ENCODE measurements at regions not wholly inside any gene's neighbourhood (a gene's known extent, or its start where the extent isn't known, plus 50 kb on each side); places are given as distances from the start of the nearest gene placed in this dataset.

DNA sequence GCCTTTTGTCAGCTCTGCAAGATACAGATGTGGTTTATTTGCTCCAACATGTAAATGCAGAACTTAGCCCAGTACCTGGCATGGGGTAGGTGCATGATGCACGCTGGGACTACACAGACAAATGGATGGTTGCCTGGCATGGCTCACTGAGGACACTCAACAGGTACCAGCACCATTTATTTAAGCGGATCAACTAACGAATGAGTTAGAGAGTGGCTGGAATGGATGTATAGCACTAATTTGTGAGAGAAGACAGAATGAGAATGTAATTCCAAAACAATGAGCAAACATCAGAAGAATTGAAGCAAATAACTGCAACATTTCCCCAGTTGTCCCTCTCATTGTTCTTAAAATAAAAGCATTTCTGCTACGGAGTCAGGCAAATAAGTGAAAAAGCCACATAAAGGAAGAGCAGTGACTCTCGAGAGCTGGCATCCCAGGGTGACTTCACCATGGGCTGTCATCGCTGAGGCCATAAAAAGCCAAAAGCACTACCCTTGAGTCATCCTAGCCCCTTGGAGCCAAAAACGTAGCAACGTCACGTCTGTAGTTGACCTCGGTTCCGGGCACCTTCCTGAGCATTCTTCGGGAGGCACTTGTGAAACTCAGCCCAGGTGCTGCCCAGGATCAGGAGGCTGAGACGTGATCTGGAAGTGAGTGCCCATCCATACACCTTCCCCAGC, 290.3 kb downstream of the NSG2 start:
- DNase-seq (ENCODE audit: low read depth in 2 of 2): no peak

GRCh38 chr5:174336479-174336878, 291.0 kb downstream of the NSG2 start:
- no peak for DNase-seq (ENCODE audit: low read depth in 2 of 2)

- DNase-seq (ENCODE audit: low read depth in 2 of 2): no peak
Observed at GRCh38 chr5:174337276-174338184, 292.0 kb downstream of the NSG2 start.

GRCh38 chr5:174338185-174339010, 292.9 kb downstream of the NSG2 start:
- DNase-seq (ENCODE audit: low read depth in 2 of 2): no peak

DNA sequence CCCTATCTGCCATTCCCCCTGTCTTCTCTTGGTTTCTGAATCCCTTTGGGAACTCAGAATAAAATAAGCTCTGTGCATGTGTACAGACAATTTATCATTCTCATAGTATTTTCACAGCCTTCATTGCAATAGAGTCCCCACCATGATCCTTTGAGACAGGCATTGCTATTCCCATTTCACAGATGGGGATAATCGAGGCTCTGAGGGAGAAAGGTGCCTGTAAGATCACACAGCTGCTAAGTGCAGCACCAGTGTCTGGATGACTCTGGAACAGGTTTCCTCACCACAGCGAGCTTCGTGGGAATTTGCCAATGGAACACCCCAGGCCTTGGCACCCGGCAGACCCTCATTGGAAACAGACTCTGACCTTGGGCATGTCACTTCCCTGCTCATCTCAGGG, 293.6 kb downstream of the NSG2 start:
- no peak for DNase-seq (ENCODE audit: low read depth in 2 of 2)

- DNase-seq (ENCODE audit: low read depth in 2 of 2): no peak
Observed at GRCh38 chr5:174340226-174340625, 294.7 kb downstream of the NSG2 start.

DNA sequence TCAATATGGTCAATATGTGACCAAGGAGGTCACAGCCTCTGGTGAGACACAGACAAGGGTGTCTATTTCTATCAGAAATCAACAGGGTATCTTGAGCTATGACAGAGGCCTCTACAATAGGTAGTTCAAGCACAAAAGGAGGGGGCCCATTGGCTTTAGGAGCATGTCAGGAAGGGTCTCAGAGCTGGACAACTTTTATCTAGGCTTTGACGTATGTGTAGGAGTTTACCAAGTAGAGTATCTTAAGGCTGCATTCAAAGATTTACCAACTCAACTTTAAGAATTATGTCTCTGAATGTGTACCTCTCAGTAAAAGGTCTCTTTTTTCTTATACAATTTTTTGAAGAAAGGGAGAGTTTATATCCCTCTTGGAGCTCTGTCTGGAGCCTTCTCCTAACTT, 297.2 kb downstream of the NSG2 start:
- DNase-seq (ENCODE audit: low read depth in 2 of 2): no peak

GRCh38 chr5:174343826-174344225, 298.3 kb downstream of the NSG2 start:
- no peak for DNase-seq (ENCODE audit: low read depth in 2 of 2)

- no peak for DNase-seq (ENCODE audit: low read depth in 2 of 2)
Observed at GRCh38 chr5:174344335-174344734, 298.8 kb downstream of the NSG2 start.

- DNase-seq (ENCODE audit: low read depth in 2 of 2): no peak
Observed at GRCh38 chr5:174347183-174347582, 301.7 kb downstream of the NSG2 start.

DNA sequence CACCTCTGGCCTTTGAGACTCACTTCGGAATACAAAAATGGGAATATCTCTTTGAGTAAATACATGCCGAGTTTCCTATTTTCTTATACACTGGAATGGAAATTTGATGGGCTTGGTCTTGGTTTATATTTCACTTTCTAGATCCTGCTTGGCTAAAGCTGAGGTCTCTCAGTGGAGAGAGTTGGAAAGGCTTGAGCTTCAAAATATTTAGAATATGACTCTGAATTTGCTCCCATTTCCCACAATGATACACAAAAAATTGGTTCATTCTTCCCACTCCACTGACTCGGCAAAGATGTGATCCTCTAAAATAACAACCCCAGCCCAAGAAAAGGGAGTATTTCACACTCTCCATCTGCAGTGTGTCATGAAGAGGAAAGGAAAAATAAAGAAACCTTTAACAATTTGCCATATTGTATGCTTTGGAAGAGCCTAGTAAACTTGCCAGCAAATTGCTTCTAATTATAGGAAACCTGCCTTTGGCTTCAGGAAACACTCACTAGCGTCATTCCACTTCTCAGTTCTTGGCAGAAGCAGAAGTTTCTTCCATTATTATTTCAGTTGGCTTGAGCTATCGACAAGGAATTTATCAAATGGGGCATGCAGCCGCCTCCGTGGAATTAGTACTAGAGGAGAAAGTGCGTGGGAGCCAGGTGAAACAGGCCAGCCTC, 302.9 kb downstream of the NSG2 start:
- DNase-seq (ENCODE audit: low read depth in 2 of 2): no peak

DNA sequence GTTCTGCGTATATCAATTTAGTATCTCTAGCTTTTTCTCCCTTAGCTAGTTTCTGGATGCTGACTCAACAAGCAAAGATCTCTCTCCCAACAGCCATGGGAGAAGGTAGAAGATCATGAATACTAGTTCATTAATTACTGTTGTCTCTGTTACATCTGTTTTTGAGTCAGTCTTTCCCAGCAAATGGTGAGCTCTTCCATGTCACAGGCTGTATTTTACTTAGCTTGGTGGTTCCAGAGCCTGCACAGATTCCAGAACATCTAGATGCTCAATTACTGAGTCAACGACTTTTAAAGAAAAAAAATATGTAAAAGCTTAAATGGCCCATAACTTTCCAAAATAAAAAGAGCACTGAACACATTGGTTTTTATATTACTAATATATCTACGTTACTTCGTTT, 307.2 kb downstream of the NSG2 start:
- DNase-seq (ENCODE audit: low read depth in 2 of 2): no peak

GRCh38 chr5:174354571-174354970, 309.1 kb downstream of the NSG2 start:
- no peak for DNase-seq (ENCODE audit: low read depth in 2 of 2)

GRCh38 chr5:174355208-174355612, 309.7 kb downstream of the NSG2 start:
- no peak for DNase-seq (ENCODE audit: low read depth in 2 of 2)

- no peak for DNase-seq (ENCODE audit: low read depth in 2 of 2)
Observed at GRCh38 chr5:174355995-174356394, 310.5 kb downstream of the NSG2 start.

DNA sequence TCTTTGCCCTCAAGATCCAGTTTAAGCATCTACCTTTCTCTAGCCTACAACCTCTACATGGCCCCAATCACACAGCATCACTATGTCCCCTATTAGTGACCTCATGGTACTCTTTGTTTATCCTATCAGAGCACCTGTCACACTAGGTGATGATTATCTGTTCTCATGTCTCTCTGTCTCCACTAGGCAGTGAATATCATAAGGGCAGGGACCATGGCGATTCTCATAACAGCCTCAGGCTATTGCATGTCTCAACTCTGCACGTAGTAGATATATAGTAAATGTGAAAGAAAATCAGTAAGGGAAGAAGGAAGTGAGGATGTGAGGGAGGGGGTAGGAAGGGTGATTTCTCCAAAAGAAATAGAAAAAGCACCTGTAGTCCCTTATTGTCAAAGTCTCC, 311.0 kb downstream of the NSG2 start:
- DNase-seq (ENCODE audit: low read depth in 2 of 2): no peak

- DNase-seq (ENCODE audit: low read depth in 2 of 2): no peak
Observed at GRCh38 chr5:174358276-174358675, 312.8 kb downstream of the NSG2 start.

- DNase-seq (ENCODE audit: low read depth in 2 of 2): no peak
Observed at GRCh38 chr5:174359071-174359470, 313.6 kb downstream of the NSG2 start.

GRCh38 chr5:174362514-174362913, 317.0 kb downstream of the NSG2 start:
- no peak for DNase-seq (ENCODE audit: low read depth in 2 of 2)

DNA sequence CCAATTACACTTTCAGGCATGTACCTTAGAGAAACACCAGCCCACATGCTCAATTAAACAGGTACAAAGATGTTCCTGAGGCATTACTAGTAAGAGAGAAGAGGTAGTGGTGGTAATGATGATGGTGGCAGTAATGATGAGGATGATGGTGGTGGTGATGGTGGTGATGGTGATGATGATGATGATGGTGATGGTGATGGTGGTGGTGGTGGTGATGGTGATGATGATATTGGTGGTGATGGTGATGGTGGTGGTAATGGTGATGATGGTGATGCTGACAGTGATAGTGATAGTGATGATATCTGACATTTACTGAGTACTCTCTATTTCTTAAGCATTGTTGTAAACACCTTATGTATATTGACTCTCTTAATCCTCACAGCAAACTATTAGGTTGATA, 318.4 kb downstream of the NSG2 start:
- no peak for DNase-seq (ENCODE audit: low read depth in 2 of 2)

- no peak for DNase-seq (ENCODE audit: low read depth in 2 of 2)
Observed at GRCh38 chr5:174364676-174365075, 319.2 kb downstream of the NSG2 start.
